ENCODE measurements at regions not wholly inside any gene's neighbourhood (a gene's known extent, or its start where the extent isn't known, plus 50 kb on each side); places are given as distances from the start of the nearest gene placed in this dataset.

GRCh38 chr2:234240917-234241316, 190.4 kb downstream of the SPP2 start:
- no peak overlapping the region for H3K27ac Mint-ChIP-seq (ENCODE audit: unreplicated experiment)
- CTCF ChIA-PET, result no interaction called here
- BruUV-seq (replicated peaks), result no TSS peak
- H3K4me1 Mint-ChIP-seq (ENCODE audit: low read depth, unreplicated experiment), result peaks cover 53% of the 10 kb centered on the region
- H3K27me3 Mint-ChIP-seq (ENCODE audit: unreplicated experiment), result no peaks in the 10 kb centered on the region
- no peak overlapping the region for H3K4me3 Mint-ChIP-seq (ENCODE audit: low read depth, unreplicated experiment)
- intact Hi-C loops (cut with micrococcal nuclease; ENCODE audit: unreplicated experiment), result loop anchor here (5.0 kb wide), 1 partner anchor 39 kb away; no protein-coding TSS in a partner anchor
- no peak for TF ChIP-seq CTCF (IDR thresholded peaks at IDR 0.05; ENCODE audit: unreplicated experiment)
- peaks cover 8% of the 10 kb centered on the region for H3K9me3 Mint-ChIP-seq (ENCODE audit: low read depth, unreplicated experiment)
- no peak for DNase-seq
- peaks cover 5% of the 10 kb centered on the region for H3K36me3 Mint-ChIP-seq (ENCODE audit: insufficient read depth, unreplicated experiment)

- no peak overlapping the region for H3K4me3 Mint-ChIP-seq (ENCODE audit: low read depth, unreplicated experiment)
- no peaks in the 10 kb centered on the region for H3K27me3 Mint-ChIP-seq (ENCODE audit: unreplicated experiment)
- TF ChIP-seq CTCF (IDR thresholded peaks at IDR 0.05; ENCODE audit: unreplicated experiment), result no peak
- intact Hi-C loops (cut with micrococcal nuclease; ENCODE audit: unreplicated experiment), result no loop called here
- CTCF ChIA-PET, result interaction anchor here (0.7 kb wide), 1 partner anchor 1271 kb away, joined by 5 read pairs; no protein-coding TSS in a partner anchor
- H3K4me1 Mint-ChIP-seq (ENCODE audit: low read depth, unreplicated experiment), result no peaks in the 10 kb centered on the region
- peaks cover 9% of the 10 kb centered on the region for H3K9me3 Mint-ChIP-seq (ENCODE audit: low read depth, unreplicated experiment)
- no TSS peak for BruUV-seq (replicated peaks)
- no peak overlapping the region for H3K27ac Mint-ChIP-seq (ENCODE audit: unreplicated experiment)
- no peaks in the 10 kb centered on the region for H3K36me3 Mint-ChIP-seq (ENCODE audit: insufficient read depth, unreplicated experiment)
- DNase-seq, result no peak
Measured at GRCh38 chr2:234235191-234235590, 184.7 kb downstream of the SPP2 start.

GRCh38 chr2:234231460-234231859, 181.0 kb downstream of the SPP2 start:
- CTCF ChIA-PET, result no interaction called here
- DNase-seq, result no peak

GRCh38 chr2:234219046-234219310, 168.5 kb downstream of the SPP2 start:
- Mint-ChIP-seq H3K4me3 (ENCODE audit: low read depth, unreplicated experiment) (no peak overlapping the region), H3K9me3 (ENCODE audit: low read depth, unreplicated experiment) (no peaks in the 10 kb centered on the region), H3K36me3 (ENCODE audit: insufficient read depth, unreplicated experiment) (no peaks in the 10 kb centered on the region), H3K4me1 (ENCODE audit: low read depth, unreplicated experiment) (no peaks in the 10 kb centered on the region), H3K27me3 (ENCODE audit: unreplicated experiment) (no peaks in the 10 kb centered on the region), H3K27ac (ENCODE audit: unreplicated experiment) (no peak overlapping the region)
- DNase-seq, result no peak
- TF ChIP-seq CTCF (IDR thresholded peaks at IDR 0.05; ENCODE audit: unreplicated experiment), result no peak
- BruUV-seq (replicated peaks), result no TSS peak
- intact Hi-C loops (cut with micrococcal nuclease; ENCODE audit: unreplicated experiment), result no loop called here
- CTCF ChIA-PET, result no interaction called here

More at GRCh38 chr2:234231460-234231859, 181.0 kb downstream of the SPP2 start:
- Mint-ChIP-seq H3K27ac (ENCODE audit: unreplicated experiment) (no peak overlapping the region), H3K36me3 (ENCODE audit: insufficient read depth, unreplicated experiment) (no peaks in the 10 kb centered on the region), H3K4me3 (ENCODE audit: low read depth, unreplicated experiment) (no peak overlapping the region), H3K4me1 (ENCODE audit: low read depth, unreplicated experiment) (no peaks in the 10 kb centered on the region), H3K9me3 (ENCODE audit: low read depth, unreplicated experiment) (peaks cover 3% of the 10 kb centered on the region), H3K27me3 (ENCODE audit: unreplicated experiment) (no peaks in the 10 kb centered on the region)
- BruUV-seq (replicated peaks), result no TSS peak
- TF ChIP-seq CTCF (IDR thresholded peaks at IDR 0.05; ENCODE audit: unreplicated experiment), result no peak
- intact Hi-C loops (cut with micrococcal nuclease; ENCODE audit: unreplicated experiment), result no loop called here

Measured in Calu3 (cell line).